Prostate gland (tissue), 2 donors: ENCODE measurements at regions not wholly inside any gene's neighbourhood (a gene's known extent, or its start where the extent isn't known, plus 50 kb on each side); places are given as distances from the start of the nearest gene placed in this dataset.

Experiments
- DNase-seq: peaks from one replicate; pipeline ENCODE4 v3.0.0-alpha.2; 2019; ENCODE audit warnings: low spot score
- H3K27ac ChIP-seq, 2 donors: fragments of 200-600 bp; sonication (generic); 2 replicates each; pipeline ENCODE4 v1.5.1; 2017 to 2019
- H3K27me3 ChIP-seq: fragments of 200-600 bp; sonication (generic); replicated peaks from 2 replicates; pipeline ENCODE4 v1.5.1; 2019; ENCODE audit not compliant: insufficient read depth
- H3K36me3 ChIP-seq, 2 donors: fragments of 200-600 bp; sonication (generic); 1 replicate in 1 of 2; 2 replicates in 1 of 2; pipeline versions ENCODE4 v1.5.1 to v1.8.1; 2017 to 2019
- H3K4me1 ChIP-seq: fragments of 200-600 bp; sonication (generic); replicated peaks from 2 replicates; pipeline ENCODE4 v1.5.1; 2019
- H3K4me3 ChIP-seq, 2 donors: fragments of 200-600 bp; sonication (generic); 2 replicates each; pipeline ENCODE4 v1.5.1; 2017 to 2019
- H3K9me3 ChIP-seq: fragments of 200-600 bp; sonication (generic); 2 replicates; pipeline ENCODE4 v1.5.1; 2017
- CTCF ChIP-seq, 4 experiments: fragments of 200-600 bp in 2 of 4; fragments of 450-650 bp in 2 of 4; sonication (generic) in 2 of 4; IDR thresholded peaks; 1 replicate in 3 of 4; 2 replicates in 1 of 4; pipeline ENCODE4 v1.5.1; 2016 to 2019; ENCODE audit warnings: antibody characterized with exemption in 4 of 4, mild to moderate bottlenecking in 2 of 4, moderate library complexity in 2 of 4
- POLR2A ChIP-seq: fragments of 450-650 bp; IDR thresholded peaks from one replicate; pipeline ENCODE4 v1.6.1; 2016; ENCODE audit warnings: antibody characterized with exemption, mild to moderate bottlenecking
- POLR2AphosphoS5 ChIP-seq: sonication (generic); formaldehyde crosslinking; IDR thresholded peaks from one replicate; pipeline ENCODE4 v1.6.1; 2017; ENCODE audit warnings: antibody characterized with exemption
- WGBS: methylation state at CpG from one replicate; pipeline ENCODE4 v1.1.5; 2018; 5-methylcytosine and 5-hydroxymethylcytosine counted together
- intact Hi-C: fragments of 100-400 bp; cut with DNase I; formaldehyde crosslinking; loops from one replicate; pipeline ENCODE4 v1.14.2; 2022

GRCh38 chr7:131252976-131253375 lies 74.7 kb upstream of the MKLN1 start:
- Histone ChIP-seq H3K36me3 (no peaks in the 10 kb centered on the region), H3K4me3 (no peak overlapping the region), H3K4me1 (no peaks in the 10 kb centered on the region), H3K9me3 (no peaks in the 10 kb centered on the region), H3K27me3 (no peaks in the 10 kb centered on the region), H3K27ac (no peak overlapping the region)
- no peak for TF ChIP-seq CTCF (IDR thresholded peaks at IDR 0.05)
- TF ChIP-seq POLR2A, result no peak
- TF ChIP-seq POLR2AphosphoS5, result no peak
- 100% methylated on average over 1 of the region's 1 CpG for WGBS
- DNase-seq, result no peak
- intact Hi-C loops, result no loop called here

- H3K9me3 ChIP-seq, result no peaks in the 10 kb centered on the region
- no peaks in the 10 kb centered on the region for H3K36me3 ChIP-seq
- intact Hi-C loops, result no loop called here
- WGBS, result 83% methylated on average over 2 of the region's 2 CpGs
- no peak overlapping the region for H3K4me3 ChIP-seq
- no peak for TF ChIP-seq POLR2A
- no peak for TF ChIP-seq CTCF (IDR thresholded peaks at IDR 0.05)
- TF ChIP-seq POLR2AphosphoS5, result no peak
- H3K27me3 ChIP-seq, result no peaks in the 10 kb centered on the region
- no peak for DNase-seq
- no peaks in the 10 kb centered on the region for H3K4me1 ChIP-seq
- no peak overlapping the region for H3K27ac ChIP-seq
These were observed 73.5 kb upstream of the MKLN1 start for GRCh38 chr7:131254211-131254610.

- intact Hi-C loops, result no loop called here
- TF ChIP-seq POLR2A (no peak), POLR2AphosphoS5 (no peak), CTCF (IDR thresholded peaks at IDR 0.05) (no peak)
- Histone ChIP-seq H3K4me3 (no peak overlapping the region), H3K4me1 (no peaks in the 10 kb centered on the region), H3K36me3 (no peaks in the 10 kb centered on the region), H3K27ac (no peak overlapping the region), H3K27me3 (no peaks in the 10 kb centered on the region), H3K9me3 (no peaks in the 10 kb centered on the region)
- WGBS, result 92% methylated on average over 1 of the region's 1 CpG
- DNase-seq, result no peak
These were observed 72.4 kb upstream of the MKLN1 start for GRCh38 chr7:131255242-131255641.

GRCh38 chr7:131261476-131261994 lies 66.1 kb upstream of the MKLN1 start:
- intact Hi-C loops, result no loop called here
- no peaks in the 10 kb centered on the region for H3K27me3 ChIP-seq
- H3K9me3 ChIP-seq, result no peaks in the 10 kb centered on the region
- no peak for DNase-seq
- no peaks in the 10 kb centered on the region for H3K4me1 ChIP-seq
- H3K36me3 ChIP-seq, result no peaks in the 10 kb centered on the region
- TF ChIP-seq CTCF (IDR thresholded peaks at IDR 0.05) (no peak), POLR2A (no peak), POLR2AphosphoS5 (no peak)
- no peak overlapping the region for H3K27ac ChIP-seq
- 93% methylated on average over 1 of the region's 1 CpG for WGBS
- no peak overlapping the region for H3K4me3 ChIP-seq

GRCh38 chr7:131265227-131265626 lies 62.4 kb upstream of the MKLN1 start:
- Histone ChIP-seq H3K27ac (no peak overlapping the region), H3K27me3 (no peaks in the 10 kb centered on the region), H3K9me3 (no peaks in the 10 kb centered on the region), H3K36me3 (no peaks in the 10 kb centered on the region), H3K4me1 (no peaks in the 10 kb centered on the region), H3K4me3 (no peak overlapping the region)
- TF ChIP-seq POLR2AphosphoS5 (no peak), CTCF (IDR thresholded peaks at IDR 0.05) (no peak), POLR2A (no peak)
- DNase-seq, result no peak
- WGBS, result 76% methylated on average over 4 of the region's 4 CpGs
- intact Hi-C loops, result no loop called here
